ENCODE measurements at regions not wholly inside any gene's neighbourhood (a gene's known extent, or its start where the extent isn't known, plus 50 kb on each side); places are given as distances from the start of the nearest gene placed in this dataset.

- no peak overlapping the region for H3K23ac ChIP-seq (ENCODE audit: insufficient read length)
- H4K91ac ChIP-seq (replicated peaks; ENCODE audit: insufficient read length, low read length): no peak overlapping the region
- no peaks in the 10 kb centered on the region; a peak in 1 of 4 replicates for H3K9me3 ChIP-seq (ENCODE audit: insufficient read depth in 2 of 2, low read depth in 1 of 2, low read length in 1 of 2)
- no peak overlapping the region for H4K8ac ChIP-seq (ENCODE audit: extremely low read depth, insufficient read depth, low read length)
- no peak overlapping the region for H2BK12ac ChIP-seq (ENCODE audit: low read depth, low read length)
- no peak overlapping the region for H3K56ac ChIP-seq (replicated peaks; ENCODE audit: insufficient read length, low read depth, low read length)
- H2BK15ac ChIP-seq (ENCODE audit: low read length): no peak overlapping the region
- no peak overlapping the region for H2BK5ac ChIP-seq (ENCODE audit: low read depth, low read length)
- no peak overlapping the region for H3K9ac ChIP-seq (replicated peaks in 1 of 4; ENCODE audit: extremely low read depth in 1 of 4, low read depth in 3 of 4, low read length in 3 of 4)
- no peak overlapping the region for H3K18ac ChIP-seq (ENCODE audit: extremely low read depth, low read length)
- 89% methylated on average over 12 of the region's 12 CpGs; no CpG with 5 or more reads in 1 of the 2 experiments for WGBS, 2 experiments (ENCODE audit: extremely low coverage in 1 of 2, insufficient coverage in 1 of 2, insufficient read length in 1 of 2, insufficient replicate concordance in 2 of 2, low coverage in 1 of 2, low lambda C conversion rate in 2 of 2, missing lambda C conversion rate in 1 of 2)
- H3K36me3 ChIP-seq (ENCODE audit: control insufficient read depth in 2 of 4, insufficient read depth in 4 of 4, low read length in 3 of 4): no peaks in the 10 kb centered on the region
- DNase-seq (ENCODE audit: low read depth in 1 of 2, low spot score in 2 of 2) (no peak), FAIRE-seq (no peak)
- no peak overlapping the region for H3K4me2 ChIP-seq (ENCODE audit: insufficient read depth in 1 of 2, low read depth in 2 of 2, low read length in 2 of 2)
- no peak overlapping the region for H2BK20ac ChIP-seq (ENCODE audit: low read length)
- H2AK5ac ChIP-seq (ENCODE audit: low read depth, low read length): no peak overlapping the region
- H2AFZ ChIP-seq (ENCODE audit: low read length): no peak overlapping the region
- H2BK120ac ChIP-seq (replicated peaks; ENCODE audit: low read depth, low read length): no peak overlapping the region
- no peak overlapping the region for H3K4me3 ChIP-seq (ENCODE audit: extremely low read depth in 1 of 4, insufficient read depth in 2 of 4, low read depth in 3 of 4, low read length in 4 of 4)
- H3K4me1 ChIP-seq (replicated peaks in 1 of 4; ENCODE audit: control insufficient read depth in 3 of 4, insufficient read depth in 4 of 4, low read length in 3 of 4): no peaks in the 10 kb centered on the region; a peak in 1 of 7 replicates
- no peaks in the 10 kb centered on the region for H4K20me1 ChIP-seq (replicated peaks in 1 of 2; ENCODE audit: control insufficient read depth in 1 of 2, insufficient read depth in 2 of 2, low read length in 2 of 2)
- H4K5ac ChIP-seq (ENCODE audit: insufficient read length, low read depth, low read length): no peak overlapping the region
- H3K4ac ChIP-seq (replicated peaks; ENCODE audit: insufficient read length, low read depth, low read length): no peak overlapping the region
- no peaks in the 10 kb centered on the region for H3K27me3 ChIP-seq (replicated peaks in 1 of 4; ENCODE audit: control insufficient read depth in 3 of 4, extremely low read depth in 1 of 4, insufficient read depth in 3 of 4, low read length in 3 of 4)
- CTCF ChIA-PET (ENCODE audit: partially characterized antibody): no interaction called here
- no peaks in the 10 kb centered on the region for H3K79me2 ChIP-seq (ENCODE audit: control insufficient read depth in 1 of 2, insufficient read depth in 2 of 2, low read length in 2 of 2)
- POLR2A ChIA-PET (ENCODE audit: partially characterized antibody): no interaction called here
- H3K23me2 ChIP-seq (ENCODE audit: low read depth, low read length): peaks cover 5% of the 10 kb centered on the region; the same call in 1 of the 2 replicates
- no peak overlapping the region for H3K14ac ChIP-seq (ENCODE audit: insufficient read length)
- no peaks in the 10 kb centered on the region; the same call in 1 of the 2 replicates for H3K79me1 ChIP-seq (ENCODE audit: low read depth, low read length)
- H3K27ac ChIP-seq (ENCODE audit: low read depth, low read length): no peak overlapping the region
- TF ChIP-seq TEAD4 (IDR thresholded peaks at IDR 0.05; ENCODE audit: low read depth, low read length): no peak
- no peak for TF ChIP-seq RNF2 (IDR thresholded peaks at IDR 0.05; ENCODE audit: borderline replicate concordance, low read depth, low read length, missing control alignments, poor library complexity, severe bottlenecking)
- TF ChIP-seq RBBP5 (IDR thresholded peaks at IDR 0.05; ENCODE audit: borderline replicate concordance, low read depth, low read length): no peak
- TF ChIP-seq GTF2F1 (IDR thresholded peaks at IDR 0.05; ENCODE audit: borderline replicate concordance, low read depth, low read length): no peak
- no peak for TF ChIP-seq KDM1A (IDR thresholded peaks at IDR 0.05; ENCODE audit: borderline replicate concordance, low read length)
- TF ChIP-seq CHD2 (IDR thresholded peaks at IDR 0.05; ENCODE audit: low read length): no peak
- no peak for TF ChIP-seq SIX5 (IDR thresholded peaks at IDR 0.05; ENCODE audit: low read depth, low read length)
- TF ChIP-seq GABPA (IDR thresholded peaks at IDR 0.05; ENCODE audit: borderline replicate concordance, insufficient read depth, low read length): no peak
- TF ChIP-seq BACH1 (IDR thresholded peaks at IDR 0.05; ENCODE audit: low read length): no peak
- TF ChIP-seq CTCF (IDR thresholded peaks at IDR 0.05; ENCODE audit: control extremely low read depth in 1 of 3, insufficient read depth in 1 of 3, low read depth in 1 of 3, low read length in 3 of 3): no peak
- TF ChIP-seq ZNF274 (IDR thresholded peaks at IDR 0.05; ENCODE audit: borderline replicate concordance, extremely low read depth, low read length): no peak
- TF ChIP-seq POLR2A (IDR thresholded peaks at IDR 0.05; ENCODE audit: control extremely low read depth in 1 of 2, low read depth in 2 of 2, low read length in 2 of 2): no peak
- no peak for TF ChIP-seq POLR2AphosphoS5 (IDR thresholded peaks at IDR 0.05; ENCODE audit: low read depth, low read length)
These were observed 200.3 kb downstream of the DLL1 start for GRCh38 chr6:170090561-170090960.

All from H1 (cell line).